GM12892 (cell line): ENCODE measurements at regions not wholly inside any gene's neighbourhood (a gene's known extent, or its start where the extent isn't known, plus 50 kb on each side); places are given as distances from the start of the nearest gene placed in this dataset.

Experiments used
- DNase-seq: peaks from one replicate; pipeline ENCODE4 v3.0.0; 2011; ENCODE audit not compliant: insufficient read length
- FAIRE-seq: peaks from 2 replicates; lab custom pipeline; 2011; peaks lifted over from hg19 to GRCh38; lab: Jason Lieb, UNC
- POLR2A ChIP-seq: IDR thresholded peaks from 2 replicates; pipeline ENCODE4 v1.6.1; 2011; ENCODE audit warnings: low read depth, low read length, control low read depth
- POLR2AphosphoS5 ChIP-seq: IDR thresholded peaks from 2 replicates; pipeline ENCODE4 v1.6.1; 2011; ENCODE audit warnings: low read depth, low read length, control low read depth
- TAF1 ChIP-seq: IDR thresholded peaks from 2 replicates; pipeline ENCODE4 v1.6.1; 2011; ENCODE audit warnings: low read depth, mild to moderate bottlenecking, control low read depth, low read length, borderline replicate concordance

DNA sequence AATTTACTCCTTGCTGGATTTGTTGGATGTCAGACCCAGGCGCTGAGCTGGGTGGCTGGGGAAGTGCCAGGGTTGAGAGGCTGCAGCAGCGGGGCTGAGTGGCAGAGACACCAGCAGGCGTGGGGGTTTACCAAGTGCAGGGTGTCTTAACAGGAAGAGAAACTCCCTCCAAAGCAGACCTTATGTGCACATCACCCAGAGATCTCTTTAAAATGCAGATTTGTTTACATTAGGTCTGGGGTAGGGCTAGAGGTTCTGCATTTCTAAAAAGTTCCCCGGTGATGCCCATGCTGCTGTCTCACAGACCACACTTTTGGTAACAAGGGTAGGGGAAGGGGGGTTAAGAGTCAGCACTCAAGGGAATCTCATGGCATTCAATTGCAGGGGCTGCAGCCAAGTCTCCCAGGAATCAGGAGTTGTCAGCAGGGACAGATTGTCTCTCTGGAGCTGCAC is 80.7 kb upstream of the OLFM4 start:
- no peak for TF ChIP-seq TAF1
- TF ChIP-seq POLR2AphosphoS5 = no peak
- no peak for TF ChIP-seq POLR2A
- no peak for DNase-seq
- no peak for FAIRE-seq

GRCh38 chr13:52945348-52945747 is 83.3 kb upstream of the OLFM4 start:
- FAIRE-seq (no peak), DNase-seq (no peak)
- TF ChIP-seq POLR2AphosphoS5 (no peak), POLR2A (no peak), TAF1 (no peak)

DNA sequence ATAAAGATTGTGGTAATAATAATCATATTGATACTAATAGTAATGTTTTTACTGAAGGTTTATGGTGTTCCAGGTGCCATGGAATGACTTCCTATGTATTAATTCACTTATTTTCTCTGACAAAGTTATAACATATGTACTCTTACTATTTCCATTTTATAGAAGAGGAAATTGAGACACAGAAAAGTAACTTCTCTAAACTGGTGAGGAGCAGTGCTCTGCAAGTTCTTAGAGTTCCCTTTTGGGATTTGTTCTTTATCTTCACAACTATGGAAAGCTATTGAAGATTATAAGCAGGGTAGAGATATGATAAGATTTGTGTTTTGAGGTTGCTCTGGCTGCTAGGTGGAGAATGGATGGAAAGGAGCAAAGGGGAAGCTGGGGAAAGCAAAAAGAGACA is 83.9 kb upstream of the OLFM4 start:
- TF ChIP-seq TAF1 (no peak), POLR2AphosphoS5 (no peak), POLR2A (no peak)
- FAIRE-seq (no peak), DNase-seq (no peak)

DNA sequence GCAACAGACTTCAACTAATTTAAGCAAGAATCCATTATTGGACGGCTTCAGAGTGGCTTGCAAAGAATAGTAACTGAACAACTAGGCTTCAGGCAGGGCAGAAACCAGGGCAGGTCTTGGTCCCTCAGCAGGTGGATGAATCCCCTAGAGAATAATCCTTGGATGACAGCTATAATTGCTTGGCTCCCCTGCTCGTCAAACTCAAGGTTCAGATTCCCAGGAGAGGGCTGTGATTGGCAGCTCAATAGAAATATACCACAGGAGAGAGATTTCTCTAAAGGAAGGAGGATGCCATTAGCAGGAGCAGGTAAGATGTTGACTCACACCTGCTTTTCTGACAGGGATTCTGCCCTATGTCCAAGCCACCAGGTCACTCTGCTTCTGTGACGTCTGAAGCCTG is 89.6 kb upstream of the PCDH8 start:
- TF ChIP-seq POLR2AphosphoS5 (no peak), POLR2A (no peak), TAF1 (no peak)
- DNase-seq (no peak), FAIRE-seq (no peak)

DNA sequence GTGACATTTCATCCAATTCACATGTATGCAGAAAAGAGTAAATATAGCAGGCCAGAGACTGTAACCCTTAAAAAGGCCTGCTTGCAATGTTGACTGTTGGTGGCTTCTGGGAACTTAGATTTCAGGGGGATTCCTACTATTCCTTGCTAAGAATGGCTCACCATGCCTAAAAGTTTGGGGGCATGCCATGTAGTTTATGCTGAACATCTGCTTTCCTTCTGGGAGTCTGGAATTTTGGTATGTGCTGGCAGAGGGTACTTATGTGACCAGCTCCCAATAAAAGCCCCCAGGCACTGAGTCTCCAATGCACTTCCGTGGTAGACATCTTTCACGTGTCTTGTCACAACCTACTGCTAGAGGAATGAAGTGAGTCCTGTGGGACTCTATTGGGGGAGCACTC is 88.4 kb upstream of the PCDH8 start:
- TF ChIP-seq POLR2A (no peak), TAF1 (no peak), POLR2AphosphoS5 (no peak)
- FAIRE-seq (no peak), DNase-seq (no peak)

DNA sequence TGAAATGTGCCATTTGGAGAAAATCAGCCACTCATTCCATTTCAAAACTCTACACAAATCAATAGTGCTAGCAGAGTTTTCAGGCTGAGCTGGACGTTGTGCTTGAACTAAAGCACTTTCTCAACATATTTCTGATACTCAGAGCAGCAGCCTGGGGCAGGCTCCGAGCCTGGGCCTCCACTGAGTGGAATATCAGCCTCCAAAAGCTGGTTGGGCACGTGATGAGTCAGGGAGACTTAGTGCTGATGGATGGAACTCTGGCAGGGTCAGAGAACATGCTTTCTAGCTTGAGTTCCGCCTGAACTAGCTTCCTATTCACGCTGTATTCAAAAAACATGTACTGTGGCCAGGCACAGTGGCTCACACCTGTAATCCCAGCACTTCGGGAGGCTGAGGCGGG is 85.8 kb upstream of the PCDH8 start:
- TF ChIP-seq TAF1 (no peak), POLR2AphosphoS5 (no peak), POLR2A (no peak)
- FAIRE-seq = no peak
- DNase-seq = no peak

- TF ChIP-seq TAF1 = no peak
- no peak for TF ChIP-seq POLR2AphosphoS5
- no peak for TF ChIP-seq POLR2A
- no peak for DNase-seq
- FAIRE-seq = no peak
Observed at GRCh38 chr13:52933547-52934210, 85.2 kb upstream of the PCDH8 start.

- FAIRE-seq = no peak
Observed at GRCh38 chr13:52933099-52933498, 84.7 kb upstream of the PCDH8 start.

GRCh38 chr13:52932649-52933048 is 84.2 kb upstream of the PCDH8 start:
- no peak for FAIRE-seq
- DNase-seq = no peak
- no peak for TF ChIP-seq POLR2A
- no peak for TF ChIP-seq TAF1
- TF ChIP-seq POLR2AphosphoS5 = no peak

More at GRCh38 chr13:52933099-52933498, 84.7 kb upstream of the PCDH8 start:
- TF ChIP-seq POLR2A = no peak
- no peak for TF ChIP-seq TAF1
- no peak for DNase-seq

GRCh38 chr13:52931539-52932431 is 83.3 kb upstream of the PCDH8 start:
- TF ChIP-seq POLR2A = no peak
- no peak for TF ChIP-seq TAF1
- no peak for TF ChIP-seq POLR2AphosphoS5
- DNase-seq = no peak
- no peak for FAIRE-seq

DNA sequence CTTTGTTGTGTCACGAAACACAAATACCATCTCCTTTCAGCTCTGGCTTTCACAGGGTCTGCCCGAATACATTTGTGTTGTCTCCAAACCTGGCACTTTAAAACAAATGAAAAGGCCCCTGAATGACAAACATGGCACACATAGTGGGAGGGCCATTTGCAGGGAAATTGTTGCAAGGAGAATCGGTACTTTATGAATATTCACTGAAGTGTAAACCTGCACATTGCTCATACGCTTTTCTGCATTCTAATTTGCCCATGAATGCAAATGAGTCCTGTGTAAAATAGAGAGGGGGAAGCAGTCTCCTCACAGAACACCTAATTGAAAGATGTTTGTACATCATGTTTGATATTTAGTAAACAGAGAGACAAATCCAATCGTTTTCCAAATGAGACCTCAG is 82.7 kb upstream of the PCDH8 start:
- FAIRE-seq (no peak), DNase-seq (no peak)
- no peak for TF ChIP-seq TAF1
- no peak for TF ChIP-seq POLR2AphosphoS5
- no peak for TF ChIP-seq POLR2A

DNA sequence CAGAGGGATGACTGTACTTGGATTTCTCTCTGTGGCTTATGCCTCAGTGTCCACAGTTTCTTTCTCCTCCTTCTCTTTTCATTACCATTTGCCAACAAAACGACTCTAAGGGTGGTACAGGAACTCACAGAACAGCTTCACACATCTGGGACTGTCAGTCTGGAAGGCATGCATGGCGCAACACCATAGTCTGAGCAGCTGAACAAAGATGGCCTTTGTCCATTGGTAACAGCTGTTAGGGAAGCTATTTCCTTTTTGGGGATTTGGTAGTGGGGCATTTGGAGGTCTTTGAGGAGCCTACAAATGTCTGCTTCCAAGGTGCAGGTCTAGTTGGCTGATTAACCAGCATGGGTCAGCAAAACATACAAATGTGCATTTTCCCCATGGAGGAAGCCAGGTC is 81.4 kb upstream of the PCDH8 start:
- DNase-seq (no peak), FAIRE-seq (no peak)
- TF ChIP-seq POLR2AphosphoS5 = no peak
- no peak for TF ChIP-seq TAF1
- no peak for TF ChIP-seq POLR2A
